IMR-90 (cell line): ENCODE measurements at regions not wholly inside any gene's neighbourhood (a gene's known extent, or its start where the extent isn't known, plus 50 kb on each side); places are given as distances from the start of the nearest gene placed in this dataset.

Source experiments
- ATAC-seq: fragments of 200-7000 bp; cut with Tn5 transposase; 2 replicates; pipeline ENCODE4 v1.9.1; 2020; ENCODE audit warnings: low read depth, mild to moderate bottlenecking, moderate library complexity
- BruUV-seq: library from RNA; stranded (reverse); fragments of 400-500 nt; replicated peaks from 2 replicates; lab custom pipeline; 2021; lab: Mats Ljungman, UMichigan
- CTCF ChIA-PET: fragments of 300-600 bp; formaldehyde crosslinking; extraction: SDS; loops from one replicate; lab custom pipeline; 2021; ENCODE audit warnings: antibody characterized with exemption; lab: Yijun Ruan, JAX
- POLR2A ChIA-PET: fragments of 300-600 bp; sonication (Branson Sonifier 250); formaldehyde crosslinking; loops from one replicate; lab custom pipeline; 2022; ENCODE audit warnings: antibody characterized with exemption; ENCODE audit not compliant: unreplicated experiment; lab: Charles Lee
- DNase-seq: peaks from one replicate; pipeline ENCODE4 v3.0.0; 2013
- H2AFZ ChIP-seq: replicated peaks from 2 replicates; pipeline ENCODE3; 2013; ENCODE audit warnings: low read length, mild to moderate bottlenecking; ENCODE audit not compliant: poor library complexity
- H2AK5ac ChIP-seq: 2 replicates; pipeline ENCODE4 v1.6.1; 2013; ENCODE audit warnings: low read depth, low read length, inconsistent platforms
- H2AK9ac ChIP-seq: replicated peaks from 2 replicates; pipeline ENCODE3; 2013; ENCODE audit warnings: mild to moderate bottlenecking, low read depth, low read length, moderate library complexity; ENCODE audit not compliant: poor library complexity
- H2BK120ac ChIP-seq: 2 replicates; pipeline ENCODE4 v1.6.1; 2013; ENCODE audit warnings: low read depth, low read length, inconsistent platforms
- H2BK15ac ChIP-seq: 3 replicates; pipeline ENCODE4 v1.6.1; 2013; ENCODE audit warnings: low read depth, low read length, inconsistent platforms
- H2BK20ac ChIP-seq: 2 replicates; pipeline ENCODE4 v1.6.1; 2013; ENCODE audit warnings: low read depth, mild to moderate bottlenecking, inconsistent platforms, low read length, moderate library complexity
- H2BK5ac ChIP-seq: 2 replicates; pipeline ENCODE4 v1.6.1; 2013; ENCODE audit warnings: mild to moderate bottlenecking, low read depth, low read length, inconsistent platforms; ENCODE audit not compliant: poor library complexity, severe bottlenecking
- H3K14ac ChIP-seq: replicated peaks from 2 replicates; pipeline ENCODE4 v1.6.1; 2013; ENCODE audit warnings: low read depth, low read length, inconsistent platforms
- H3K18ac ChIP-seq: 2 replicates; pipeline ENCODE4 v1.6.1; 2013; ENCODE audit warnings: low read depth, low read length, control low read depth
- H3K23ac ChIP-seq: 2 replicates; pipeline ENCODE4 v1.6.1; 2013; ENCODE audit warnings: low read depth, low read length, inconsistent platforms
- H3K27ac ChIP-seq: 2 replicates; pipeline ENCODE4 v1.5.1; 2013; ENCODE audit warnings: mild to moderate bottlenecking, control low read depth, low read length; ENCODE audit not compliant: insufficient read depth
- H3K27me3 ChIP-seq: 2 replicates; pipeline ENCODE4 v1.6.1; 2013; ENCODE audit warnings: low read length; ENCODE audit not compliant: control insufficient read depth, insufficient read depth
- H3K36me3 ChIP-seq: 2 replicates; pipeline ENCODE4 v1.6.1; 2013; ENCODE audit warnings: low read length, mixed read lengths; ENCODE audit not compliant: control insufficient read depth, insufficient read depth
- H3K4ac ChIP-seq: 2 replicates; pipeline ENCODE4 v1.6.1; 2013; ENCODE audit warnings: low read depth, low read length, inconsistent platforms
- H3K4me1 ChIP-seq: 2 replicates; pipeline ENCODE4 v1.6.1; 2013; ENCODE audit warnings: low read length, mixed read lengths; ENCODE audit not compliant: control insufficient read depth, insufficient read depth
- H3K4me2 ChIP-seq: 2 replicates; pipeline ENCODE4 v1.6.1; 2013; ENCODE audit warnings: low read depth, mild to moderate bottlenecking, control low read depth, low read length, moderate library complexity
- H3K4me3 ChIP-seq: 2 replicates; pipeline ENCODE4 v1.5.1; 2013; ENCODE audit warnings: low read depth, mild to moderate bottlenecking, control low read depth, low read length, moderate library complexity; ENCODE audit not compliant: insufficient read depth
- H3K56ac ChIP-seq: 2 replicates; pipeline ENCODE4 v1.6.1; 2013; ENCODE audit warnings: low read length, inconsistent platforms; ENCODE audit not compliant: insufficient read depth; ENCODE audit errors: extremely low read depth
- H3K79me1 ChIP-seq, 2 experiments: 2 replicates each; pipeline ENCODE4 v1.6.1; 2013; ENCODE audit warnings: low read length in 2 of 2, inconsistent platforms in 1 of 2, low read depth in 1 of 2
- H3K9ac ChIP-seq: 2 replicates; pipeline ENCODE4 v1.6.1; 2013; ENCODE audit warnings: low read depth, low read length, control low read depth
- H3K9me1 ChIP-seq: 2 replicates; pipeline ENCODE4 v1.6.1; 2013; ENCODE audit warnings: low read length, inconsistent platforms; ENCODE audit not compliant: insufficient read depth
- H3K9me3 ChIP-seq: 2 replicates; pipeline ENCODE4 v1.6.1; 2013; ENCODE audit warnings: low read length; ENCODE audit not compliant: control insufficient read depth, insufficient read depth
- H4K20me1 ChIP-seq: 2 replicates; pipeline ENCODE4 v1.6.1; 2013; ENCODE audit warnings: low read length, inconsistent platforms; ENCODE audit not compliant: insufficient read depth
- H4K5ac ChIP-seq: 2 replicates; pipeline ENCODE4 v1.6.1; 2013; ENCODE audit warnings: mild to moderate bottlenecking, low read depth, low read length, control low read depth
- H4K8ac ChIP-seq, 2 experiments: 2 replicates each; pipeline ENCODE4 v1.6.1; 2013; ENCODE audit warnings: low read depth in 2 of 2, low read length in 2 of 2, control low read depth in 1 of 2, inconsistent platforms in 1 of 2
- H4K91ac ChIP-seq: 2 replicates; pipeline ENCODE4 v1.6.1; 2013; ENCODE audit warnings: low read depth, low read length, inconsistent platforms; ENCODE audit not compliant: insufficient read depth
- CEBPB ChIP-seq: IDR thresholded peaks from 2 replicates; pipeline ENCODE4 v1.6.1; 2012; ENCODE audit warnings: low read depth, low read length, improper control_type of control experiment
- CHD1 ChIP-seq: IDR thresholded peaks from 2 replicates; pipeline ENCODE4 v1.6.1; 2012; ENCODE audit warnings: low read depth, low read length, improper control_type of control experiment
- MAFK ChIP-seq: IDR thresholded peaks from 2 replicates; pipeline ENCODE4 v1.6.1; 2012; ENCODE audit warnings: low read depth, low read length, improper control_type of control experiment
- MAZ ChIP-seq: IDR thresholded peaks from 2 replicates; pipeline ENCODE4 v1.6.1; 2012; ENCODE audit warnings: low read depth, mild to moderate bottlenecking, low read length, improper control_type of control experiment, moderate library complexity, borderline replicate concordance
- MXI1 ChIP-seq: IDR thresholded peaks from 2 replicates; pipeline ENCODE4 v1.6.1; 2012; ENCODE audit warnings: low read depth, mild to moderate bottlenecking, low read length, moderate library complexity, borderline replicate concordance
- NFE2L2 ChIP-seq: fragments of 150-350 bp; IDR thresholded peaks from 2 replicates; pipeline ENCODE4 v1.6.1; 2016; ENCODE audit warnings: low read depth, mild to moderate bottlenecking, low read length
- POLR2A ChIP-seq: IDR thresholded peaks from 2 replicates; pipeline ENCODE4 v1.6.1; 2012; ENCODE audit warnings: mild to moderate bottlenecking, low read depth, low read length
- RAD21 ChIP-seq: IDR thresholded peaks from 2 replicates; pipeline ENCODE4 v1.6.1; 2012; ENCODE audit warnings: low read length, improper control_type of control experiment
- RFX5 ChIP-seq: IDR thresholded peaks from 2 replicates; pipeline ENCODE4 v1.8.0; 2012; ENCODE audit warnings: low read depth, mild to moderate bottlenecking, low read length, moderate library complexity
- SMC3 ChIP-seq: fragments of 150-350 bp; IDR thresholded peaks from 2 replicates; pipeline ENCODE4 v1.6.1; 2016; ENCODE audit warnings: low read depth, mild to moderate bottlenecking, antibody characterized with exemption, low read length, moderate library complexity
- USF2 ChIP-seq: fragments of 150-350 bp; IDR thresholded peaks from 2 replicates; pipeline ENCODE4 v1.6.1; 2017; ENCODE audit warnings: mild to moderate bottlenecking, antibody characterized with exemption, low read length, low read depth
- WGBS, 2 experiments: methylation state at CpG; one replicate each; pipeline versions ENCODE4 v1.1.5 to v1.1.7; 2013; ENCODE audit warnings: missing lambda C conversion rate in 2 of 2; ENCODE audit not compliant: insufficient read length in 1 of 2; ENCODE audit errors: extremely low coverage in 2 of 2; 5-methylcytosine and 5-hydroxymethylcytosine counted together
- dilution Hi-C: fragments of 300-500 bp; cut with HindIII; formaldehyde crosslinking; loops from one replicate; pipeline ENCODE4 v1.14.3; 2018; ENCODE audit warnings: low sequenced_read_pairs; ENCODE audit not compliant: unreplicated experiment
- in situ Hi-C: fragments of 300-500 bp; cut with MboI; formaldehyde crosslinking; loops from 3 replicates; pipeline ENCODE4 v1.14.3; 2019; ENCODE audit warnings: low sequenced_read_pairs, inconsistent platforms, mixed read lengths
- intact Hi-C: fragments of 100-400 bp; cut with micrococcal nuclease; formaldehyde crosslinking; loops from 2 replicates; pipeline ENCODE4 v1.10.0; 2022
- TF ChIP-seq, protein P1 (sequence below): conservative IDR thresholded peaks from 2 replicates; pipeline ENCODE4 v1.5.1; 2012; ENCODE audit warnings: mild to moderate bottlenecking, low read depth, low read length, improper control_type of control experiment

DNA sequence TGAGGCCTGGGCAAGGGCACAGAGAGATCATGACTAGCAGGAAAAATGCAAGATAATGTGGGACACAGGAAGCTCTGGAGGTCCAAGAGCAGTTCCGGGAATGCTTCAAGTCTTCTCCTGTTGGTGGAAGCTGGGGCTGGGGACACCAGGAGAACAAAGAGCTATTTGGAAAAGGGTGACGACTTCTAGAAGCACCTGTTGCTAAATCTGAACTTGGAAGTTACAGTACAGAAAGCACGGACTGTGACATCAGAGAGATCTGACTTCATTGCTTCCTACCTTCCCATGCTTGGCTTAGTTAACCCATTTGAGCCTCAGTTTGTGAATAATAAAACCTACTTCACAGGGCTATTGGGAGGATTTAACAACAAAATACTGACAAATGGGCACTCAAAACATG, 52.7 kb upstream of the NEO1 start:
- ATAC-seq: no peak
- no peak for DNase-seq
- no peak overlapping the region for H2AK9ac ChIP-seq
- H2AK5ac ChIP-seq: no peak overlapping the region; the same call in 1 of the 2 replicates
- H4K20me1 ChIP-seq: no peaks in the 10 kb centered on the region
- peak overlapping the region; percentile 46; the same call in 1 of the 3 replicates for H2BK15ac ChIP-seq
- ChIA-PET CTCF (no interaction called here), POLR2A (no interaction called here)
- in situ Hi-C loops: no loop called here
- H2AFZ ChIP-seq: no peak overlapping the region
- BruUV-seq: no TSS peak
- no peak for TF ChIP-seq CHD1
- TF ChIP-seq USF2: no peak
- no peak for TF ChIP-seq RFX5
- TF ChIP-seq, protein P1, sequence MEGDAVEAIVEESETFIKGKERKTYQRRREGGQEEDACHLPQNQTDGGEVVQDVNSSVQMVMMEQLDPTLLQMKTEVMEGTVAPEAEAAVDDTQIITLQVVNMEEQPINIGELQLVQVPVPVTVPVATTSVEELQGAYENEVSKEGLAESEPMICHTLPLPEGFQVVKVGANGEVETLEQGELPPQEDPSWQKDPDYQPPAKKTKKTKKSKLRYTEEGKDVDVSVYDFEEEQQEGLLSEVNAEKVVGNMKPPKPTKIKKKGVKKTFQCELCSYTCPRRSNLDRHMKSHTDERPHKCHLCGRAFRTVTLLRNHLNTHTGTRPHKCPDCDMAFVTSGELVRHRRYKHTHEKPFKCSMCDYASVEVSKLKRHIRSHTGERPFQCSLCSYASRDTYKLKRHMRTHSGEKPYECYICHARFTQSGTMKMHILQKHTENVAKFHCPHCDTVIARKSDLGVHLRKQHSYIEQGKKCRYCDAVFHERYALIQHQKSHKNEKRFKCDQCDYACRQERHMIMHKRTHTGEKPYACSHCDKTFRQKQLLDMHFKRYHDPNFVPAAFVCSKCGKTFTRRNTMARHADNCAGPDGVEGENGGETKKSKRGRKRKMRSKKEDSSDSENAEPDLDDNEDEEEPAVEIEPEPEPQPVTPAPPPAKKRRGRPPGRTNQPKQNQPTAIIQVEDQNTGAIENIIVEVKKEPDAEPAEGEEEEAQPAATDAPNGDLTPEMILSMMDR: no peak
- TF ChIP-seq MAFK: no peak
- TF ChIP-seq CEBPB: no peak
- TF ChIP-seq SMC3: no peak
- TF ChIP-seq NFE2L2: no peak
- no peak for TF ChIP-seq MXI1
- TF ChIP-seq POLR2A: no peak
- TF ChIP-seq RAD21: no peak
- no peak for TF ChIP-seq MAZ
- H4K91ac ChIP-seq: no peak overlapping the region
- peaks cover 3% of the 10 kb centered on the region for H3K9me1 ChIP-seq
- H4K8ac ChIP-seq: no peak overlapping the region
- H3K4me2 ChIP-seq: no peak overlapping the region
- no peak overlapping the region for H3K14ac ChIP-seq
- dilution Hi-C loops: no loop called here
- WGBS, 2 experiments: 80% methylated on average over 1 of the region's 3 CpGs; no CpG with 5 or more reads in 1 of the 2 experiments
- H2BK120ac ChIP-seq: 0 out of 2 replicates have a peak overlapping the region, but pooled peaks have one; percentile 16
- H3K4me3 ChIP-seq: no peak overlapping the region
- no peaks in the 10 kb centered on the region for H3K9me3 ChIP-seq
- H3K36me3 ChIP-seq: no peaks in the 10 kb centered on the region
- H3K4me1 ChIP-seq: peaks cover 4% of the 10 kb centered on the region; the same call in 1 of the 2 replicates
- H3K18ac ChIP-seq: no peak overlapping the region
- H3K56ac ChIP-seq: no peak overlapping the region
- peak overlapping the region; percentile 17; the same call in 1 of the 2 replicates for H2BK20ac ChIP-seq
- H2BK5ac ChIP-seq: no peak overlapping the region
- H3K79me1 ChIP-seq: no peaks in the 10 kb centered on the region
- no peak overlapping the region for H3K9ac ChIP-seq
- H3K27me3 ChIP-seq: no peaks in the 10 kb centered on the region
- no peak overlapping the region for H3K23ac ChIP-seq
- no peak overlapping the region for H4K5ac ChIP-seq
- no peak overlapping the region for H3K4ac ChIP-seq
- no peak overlapping the region for H3K27ac ChIP-seq
- intact Hi-C loops: no loop called here
